ENCODE measurements at regions not wholly inside any gene's neighbourhood (a gene's known extent, or its start where the extent isn't known, plus 50 kb on each side); places are given as distances from the start of the nearest gene placed in this dataset.

DNA sequence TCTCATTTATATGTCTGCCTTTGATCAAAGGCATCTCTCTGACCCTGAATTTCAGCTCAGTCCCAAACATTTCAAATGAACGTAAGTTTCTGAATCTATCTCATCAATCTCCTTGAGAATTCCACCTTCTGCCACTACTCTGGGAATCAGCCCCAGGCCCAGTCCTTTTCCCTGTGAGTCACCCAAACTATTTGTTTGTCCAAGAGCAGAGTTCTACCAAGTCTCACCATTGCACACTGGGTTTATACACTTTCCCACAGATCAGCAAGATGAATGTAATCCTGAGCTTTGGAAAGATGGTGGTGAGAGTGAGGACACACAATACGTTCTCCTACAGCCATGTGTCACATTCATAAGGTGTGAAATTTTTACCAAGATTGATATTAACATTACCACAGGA is 251.3 kb upstream of the VWC2 start:
- no peak for ATAC-seq
- ChIA-PET CTCF (no interaction called here), RAD21 (ENCODE audit: low non-redundant PET in 1 of 2, low total read pairs in 2 of 2, uncharacterized antibody in 2 of 2, unreplicated experiment in 2 of 2) (no interaction called here)

DNA sequence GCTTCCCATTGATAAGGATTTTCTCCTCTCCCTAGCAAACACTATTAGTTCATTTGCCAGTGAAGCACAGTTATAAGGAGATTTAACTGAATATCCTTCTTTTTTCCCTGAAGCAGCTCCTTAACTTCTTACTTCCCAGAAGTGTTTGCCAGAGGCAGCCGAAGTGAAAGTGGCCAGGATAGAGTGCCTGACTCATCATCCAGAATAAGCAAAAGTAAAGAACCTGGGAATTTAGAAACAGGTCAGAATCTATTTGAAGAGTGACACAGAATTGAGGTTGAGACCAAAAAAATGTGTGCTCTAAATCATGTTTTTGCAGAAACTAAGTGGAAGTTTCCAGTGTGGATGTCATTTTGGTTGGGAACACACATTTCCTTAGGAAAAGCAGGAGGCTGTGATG is 249.6 kb upstream of the VWC2 start:
- Histone ChIP-seq H3K9ac (ENCODE audit: low read length) (no peak overlapping the region), H3K36me3 (ENCODE audit: control insufficient read depth in 1 of 2, insufficient read depth in 2 of 2, low read length in 2 of 2) (no peaks in the 10 kb centered on the region), H3K4me3 (replicated peaks in 1 of 2; ENCODE audit: low read depth in 1 of 2, low read length in 2 of 2) (no peak overlapping the region), H2AFZ (ENCODE audit: low read depth, low read length, poor library complexity, severe bottlenecking) (no peak overlapping the region), H3K27me3 (ENCODE audit: insufficient read depth, low read length) (no peaks in the 10 kb centered on the region), H3K27ac (ENCODE audit: low read depth, low read length) (no peak overlapping the region), H3K9me3 (ENCODE audit: control insufficient read depth in 1 of 2, insufficient read depth in 1 of 2, low read depth in 1 of 2, low read length in 2 of 2) (peaks cover 3 to 23% of the 10 kb centered on the region in 2 experiments; a peak in 3 of 4 replicates), H3K79me2 (ENCODE audit: insufficient read depth, low read length) (no peaks in the 10 kb centered on the region), H3K9me2 (ENCODE audit: insufficient read depth) (no peaks in the 10 kb centered on the region), H3K4me1 (ENCODE audit: control insufficient read depth in 1 of 2, insufficient read depth in 2 of 2, low read length in 2 of 2) (no peaks in the 10 kb centered on the region), H3K4me2 (ENCODE audit: low read length) (no peak overlapping the region), H4K20me1 (ENCODE audit: insufficient read depth) (no peaks in the 10 kb centered on the region)
- ChIA-PET RAD21 (ENCODE audit: low non-redundant PET in 1 of 2, low total read pairs in 2 of 2, uncharacterized antibody in 2 of 2, unreplicated experiment in 2 of 2) (no interaction called here), POLR2A (no interaction called here), CTCF (no interaction called here)
- no TSS peak for BruUV-seq (replicated peaks)
- ATAC-seq (no peak), DNase-seq (ENCODE audit: low read depth, low spot score) (no peak)
- intact Hi-C loops (cut with micrococcal nuclease): no loop called here
- TF ChIP-seq YY1 (IDR thresholded peaks at IDR 0.05; ENCODE audit: extremely low read depth, insufficient replicate concordance, low read depth, low read length) (no peak), ZNF274 (IDR thresholded peaks at IDR 0.05; ENCODE audit: low read depth, low read length) (no peak), EGR1 (IDR thresholded peaks at IDR 0.05; ENCODE audit: low read depth) (no peak), CBX3 (IDR thresholded peaks at IDR 0.05; ENCODE audit: low read depth) (no peak), ELF1 (IDR thresholded peaks at IDR 0.05; ENCODE audit: borderline replicate concordance, low read depth) (no peak), SP1 (IDR thresholded peaks at IDR 0.05; ENCODE audit: low read depth) (no peak), ZFX (IDR thresholded peaks at IDR 0.05) (no peak), TCF7L2 (IDR thresholded peaks at IDR 0.05; ENCODE audit: borderline replicate concordance, extremely low read depth, insufficient read depth, insufficient read length) (no peak)
- TF ChIP-seq, protein P1, sequence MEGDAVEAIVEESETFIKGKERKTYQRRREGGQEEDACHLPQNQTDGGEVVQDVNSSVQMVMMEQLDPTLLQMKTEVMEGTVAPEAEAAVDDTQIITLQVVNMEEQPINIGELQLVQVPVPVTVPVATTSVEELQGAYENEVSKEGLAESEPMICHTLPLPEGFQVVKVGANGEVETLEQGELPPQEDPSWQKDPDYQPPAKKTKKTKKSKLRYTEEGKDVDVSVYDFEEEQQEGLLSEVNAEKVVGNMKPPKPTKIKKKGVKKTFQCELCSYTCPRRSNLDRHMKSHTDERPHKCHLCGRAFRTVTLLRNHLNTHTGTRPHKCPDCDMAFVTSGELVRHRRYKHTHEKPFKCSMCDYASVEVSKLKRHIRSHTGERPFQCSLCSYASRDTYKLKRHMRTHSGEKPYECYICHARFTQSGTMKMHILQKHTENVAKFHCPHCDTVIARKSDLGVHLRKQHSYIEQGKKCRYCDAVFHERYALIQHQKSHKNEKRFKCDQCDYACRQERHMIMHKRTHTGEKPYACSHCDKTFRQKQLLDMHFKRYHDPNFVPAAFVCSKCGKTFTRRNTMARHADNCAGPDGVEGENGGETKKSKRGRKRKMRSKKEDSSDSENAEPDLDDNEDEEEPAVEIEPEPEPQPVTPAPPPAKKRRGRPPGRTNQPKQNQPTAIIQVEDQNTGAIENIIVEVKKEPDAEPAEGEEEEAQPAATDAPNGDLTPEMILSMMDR (IDR thresholded peaks at IDR 0.05 in 2 of 3, conservative IDR thresholded peaks at IDR 0.05 in 1 of 3; ENCODE audit: borderline replicate concordance in 1 of 3, insufficient read depth in 1 of 3, low read depth in 2 of 3, low read length in 2 of 3): no peak
- TF ChIP-seq, protein P2, sequence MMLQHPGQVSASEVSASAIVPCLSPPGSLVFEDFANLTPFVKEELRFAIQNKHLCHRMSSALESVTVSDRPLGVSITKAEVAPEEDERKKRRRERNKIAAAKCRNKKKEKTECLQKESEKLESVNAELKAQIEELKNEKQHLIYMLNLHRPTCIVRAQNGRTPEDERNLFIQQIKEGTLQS (IDR thresholded peaks at IDR 0.05): no peak

More for the DNA sequence above, 251.3 kb upstream of the VWC2 start:
- no peaks in the 10 kb centered on the region for H3K79me2 ChIP-seq (ENCODE audit: insufficient read depth, low read length)
- H3K9me3 ChIP-seq (ENCODE audit: control insufficient read depth in 1 of 2, insufficient read depth in 1 of 2, low read depth in 1 of 2, low read length in 2 of 2): peaks cover 3 to 28% of the 10 kb centered on the region in 2 experiments; a peak in 3 of 4 replicates
- H3K4me2 ChIP-seq (ENCODE audit: low read length): no peak overlapping the region
- no TSS peak for BruUV-seq (replicated peaks)
- no peaks in the 10 kb centered on the region for H3K4me1 ChIP-seq (ENCODE audit: control insufficient read depth in 1 of 2, insufficient read depth in 2 of 2, low read length in 2 of 2)
- no peaks in the 10 kb centered on the region for H4K20me1 ChIP-seq (ENCODE audit: insufficient read depth)
- POLR2A ChIA-PET: no interaction called here
- intact Hi-C loops (cut with micrococcal nuclease): no loop called here
- no peaks in the 10 kb centered on the region for H3K36me3 ChIP-seq (ENCODE audit: control insufficient read depth in 1 of 2, insufficient read depth in 2 of 2, low read length in 2 of 2)
- DNase-seq (ENCODE audit: low read depth, low spot score): no peak
- H3K9me2 ChIP-seq (ENCODE audit: insufficient read depth): no peaks in the 10 kb centered on the region
- H3K4me3 ChIP-seq (replicated peaks in 1 of 2; ENCODE audit: low read depth in 1 of 2, low read length in 2 of 2): no peak overlapping the region
- H3K9ac ChIP-seq (ENCODE audit: low read length): no peak overlapping the region
- H2AFZ ChIP-seq (ENCODE audit: low read depth, low read length, poor library complexity, severe bottlenecking): no peak overlapping the region
- TF ChIP-seq ZNF274 (IDR thresholded peaks at IDR 0.05; ENCODE audit: low read depth, low read length) (no peak), ZFX (IDR thresholded peaks at IDR 0.05) (no peak), CBX3 (IDR thresholded peaks at IDR 0.05; ENCODE audit: low read depth) (no peak), SIN3A (IDR thresholded peaks at IDR 0.05; ENCODE audit: low read depth) (no peak), SRF (IDR thresholded peaks at IDR 0.05; ENCODE audit: low read depth) (no peak)
- TF ChIP-seq, protein P1 (IDR thresholded peaks at IDR 0.05 in 2 of 3, conservative IDR thresholded peaks at IDR 0.05 in 1 of 3; ENCODE audit: borderline replicate concordance in 1 of 3, insufficient read depth in 1 of 3, low read depth in 2 of 3, low read length in 2 of 3): no peak
- TF ChIP-seq, protein P2 (IDR thresholded peaks at IDR 0.05): no peak
- H3K27me3 ChIP-seq (ENCODE audit: insufficient read depth, low read length): no peaks in the 10 kb centered on the region
- H3K27ac ChIP-seq (ENCODE audit: low read depth, low read length): no peak overlapping the region
